Gastrocnemius medialis (tissue), 4 donors: ENCODE measurements at regions not wholly inside any gene's neighbourhood (a gene's known extent, or its start where the extent isn't known, plus 50 kb on each side); places are given as distances from the start of the nearest gene placed in this dataset.

Experiments
- POLR2A ChIP-seq, 2 donors: fragments of 450-650 bp; IDR thresholded peaks; one replicate each; pipeline ENCODE4 v1.6.1; 2017; ENCODE audit warnings: antibody characterized with exemption in 2 of 2, mild to moderate bottlenecking in 2 of 2, moderate library complexity in 2 of 2
- TF ChIP-seq, protein P1 (sequence below), 5 experiments: fragments of 450-650 bp in 3 of 5; fragments of 200-600 bp in 2 of 5; sonication (generic) in 2 of 5; IDR thresholded peaks in 4 of 5; conservative IDR thresholded peaks in 1 of 5; 1 replicate in 4 of 5; 2 replicates in 1 of 5; pipeline ENCODE4 v1.5.1; 2016 to 2019; ENCODE audit warnings: antibody characterized with exemption in 5 of 5, mild to moderate bottlenecking in 3 of 5, moderate library complexity in 3 of 5

DNA sequence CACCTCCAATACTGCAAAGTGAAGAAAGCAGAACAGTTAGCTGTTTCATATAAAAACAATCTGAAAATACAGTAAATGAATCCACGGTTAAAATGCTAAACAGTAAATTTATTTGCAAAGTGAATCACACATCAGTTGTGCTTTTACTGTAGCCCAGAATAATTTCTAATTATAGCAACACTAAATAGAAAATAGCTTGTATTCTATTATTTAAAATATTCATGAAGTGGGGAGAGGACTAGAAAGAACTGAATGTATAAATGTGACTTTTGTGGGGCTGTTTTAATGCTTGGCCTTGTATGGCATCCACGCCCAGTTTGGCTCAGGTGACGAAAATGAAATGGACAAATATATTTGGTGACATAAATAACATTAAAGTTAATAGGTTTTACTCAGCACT lies 148.2 kb downstream of the ATP23 start:
- TF ChIP-seq, protein P1, sequence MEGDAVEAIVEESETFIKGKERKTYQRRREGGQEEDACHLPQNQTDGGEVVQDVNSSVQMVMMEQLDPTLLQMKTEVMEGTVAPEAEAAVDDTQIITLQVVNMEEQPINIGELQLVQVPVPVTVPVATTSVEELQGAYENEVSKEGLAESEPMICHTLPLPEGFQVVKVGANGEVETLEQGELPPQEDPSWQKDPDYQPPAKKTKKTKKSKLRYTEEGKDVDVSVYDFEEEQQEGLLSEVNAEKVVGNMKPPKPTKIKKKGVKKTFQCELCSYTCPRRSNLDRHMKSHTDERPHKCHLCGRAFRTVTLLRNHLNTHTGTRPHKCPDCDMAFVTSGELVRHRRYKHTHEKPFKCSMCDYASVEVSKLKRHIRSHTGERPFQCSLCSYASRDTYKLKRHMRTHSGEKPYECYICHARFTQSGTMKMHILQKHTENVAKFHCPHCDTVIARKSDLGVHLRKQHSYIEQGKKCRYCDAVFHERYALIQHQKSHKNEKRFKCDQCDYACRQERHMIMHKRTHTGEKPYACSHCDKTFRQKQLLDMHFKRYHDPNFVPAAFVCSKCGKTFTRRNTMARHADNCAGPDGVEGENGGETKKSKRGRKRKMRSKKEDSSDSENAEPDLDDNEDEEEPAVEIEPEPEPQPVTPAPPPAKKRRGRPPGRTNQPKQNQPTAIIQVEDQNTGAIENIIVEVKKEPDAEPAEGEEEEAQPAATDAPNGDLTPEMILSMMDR (IDR thresholded peaks at IDR 0.05 in 4 of 5, conservative IDR thresholded peaks at IDR 0.05 in 1 of 5): no peak
- TF ChIP-seq POLR2A (IDR thresholded peaks at IDR 0.05): no peak
